Cardiac fibroblast (primary cell): ENCODE measurements at regions not wholly inside any gene's neighbourhood (a gene's known extent, or its start where the extent isn't known, plus 50 kb on each side); places are given as distances from the start of the nearest gene placed in this dataset.

ENCODE experiments used
- DNase-seq, 2 donors: peaks; one replicate each; pipeline versions ENCODE4 v3.0.0 to v3.0.0-alpha.2; 2010; ENCODE audit warnings: low read depth in 2 of 2
- H3K4me3 ChIP-seq, 2 donors: replicated peaks in 1 of 2; 1 replicate in 1 of 2; 2 replicates in 1 of 2; pipeline ENCODE4 v1.5.1; 2011; ENCODE audit warnings: low read depth in 2 of 2, low read length in 2 of 2, mild to moderate bottlenecking in 2 of 2, moderate library complexity in 1 of 2
- CTCF ChIP-seq: IDR thresholded peaks from one replicate; pipeline ENCODE4 v1.5.1; 2011; ENCODE audit warnings: low read depth, mild to moderate bottlenecking, low read length, inconsistent platforms

GRCh38 chr1:245092638-245092976 is 62.2 kb upstream of the KIF26B start:
- TF ChIP-seq CTCF = no peak
- peak in 1 of 2 donors; percentile 4 for DNase-seq
- no peak overlapping the region for H3K4me3 ChIP-seq

- peak; percentile 95 to 98 for DNase-seq
- H3K4me3 ChIP-seq = no peak overlapping the region
- TF ChIP-seq CTCF = no peak
Observed at GRCh38 chr1:245091818-245092637, 62.8 kb upstream of the KIF26B start.

GRCh38 chr1:245091171-245091621 is 63.6 kb upstream of the KIF26B start:
- H3K4me3 ChIP-seq = no peak overlapping the region
- no peak for TF ChIP-seq CTCF
- DNase-seq = peak; percentile 4 to 36

- H3K4me3 ChIP-seq = no peak overlapping the region
- DNase-seq = no peak
- TF ChIP-seq CTCF = no peak
Observed at GRCh38 chr1:245090491-245091090, 64.2 kb upstream of the KIF26B start.

- H3K4me3 ChIP-seq = no peak overlapping the region
- DNase-seq = no peak
- TF ChIP-seq CTCF = no peak
Observed at GRCh38 chr1:245087723-245088122, 67.1 kb upstream of the KIF26B start.

GRCh38 chr1:245086389-245086969 is 68.3 kb upstream of the KIF26B start:
- DNase-seq = peak; percentile 47 to 70

More at GRCh38 chr1:245086389-245086969, 68.3 kb upstream of the KIF26B start:
- H3K4me3 ChIP-seq = no peak overlapping the region
- TF ChIP-seq CTCF = no peak
